K562 (cell line): ENCODE measurements at regions not wholly inside any gene's neighbourhood (a gene's known extent, or its start where the extent isn't known, plus 50 kb on each side); places are given as distances from the start of the nearest gene placed in this dataset.

ENCODE experiments used
- ATAC-seq: fragments of 200-7000 bp; cut with Tn5 transposase; 3 replicates; pipeline ENCODE4 v1.9.1; 2020; ENCODE audit warnings: moderate library complexity
- BruUV-seq: library from RNA; stranded (reverse); fragments of 400-500 nt; replicated peaks from 2 replicates; lab custom pipeline; 2021; lab: Mats Ljungman, UMichigan
- CTCF ChIA-PET: fragments of 300-600 bp; formaldehyde crosslinking; extraction: SDS; loops from one replicate; lab custom pipeline; 2021; ENCODE audit warnings: low intra/inter-chr PET ratio; lab: Yijun Ruan, JAX
- POLR2A ChIA-PET: fragments of 300-600, 350-650 bp; sonication (Branson Sonifier 250); formaldehyde crosslinking; extraction: SDS; loops from one replicate; lab custom pipeline; 2021; ENCODE audit warnings: antibody characterized with exemption, inconsistent platforms; lab: Yijun Ruan, JAX
- DNase-seq, 4 experiments: peaks; one replicate each; pipeline versions ENCODE4 v3.0.0 to v3.0.0-alpha.2; 2011 to 2018; ENCODE audit warnings: low spot score in 3 of 4, mixed read lengths in 3 of 4; ENCODE audit errors: extremely low read depth in 1 of 4
- FAIRE-seq: peaks from 2 replicates; lab custom pipeline; 2011; peaks lifted over from hg19 to GRCh38; lab: Jason Lieb, UNC
- H2AFZ ChIP-seq: 2 replicates; pipeline ENCODE4 v1.6.0; 2011; ENCODE audit warnings: low read depth, low read length, control low read depth, inconsistent platforms
- H3K27ac ChIP-seq: fragments of 200-600 bp; 3 replicates; pipeline ENCODE4 v1.8.0; 2011; ENCODE audit warnings: low read depth, mild to moderate bottlenecking, control low read depth, inconsistent platforms, low read length, moderate library complexity, mixed read lengths; ENCODE audit errors: extremely low read depth
- H3K27me3 ChIP-seq, 2 experiments: fragments of 300-600 bp in 1 of 2; 2 replicates in 1 of 2; 3 replicates in 1 of 2; pipeline versions ENCODE4 v1.6.0 to v1.8.0; 2011; ENCODE audit warnings: inconsistent platforms in 2 of 2, low read length in 2 of 2, mild to moderate bottlenecking in 1 of 2, mixed read lengths in 1 of 2, moderate library complexity in 1 of 2; ENCODE audit not compliant: control insufficient read depth in 2 of 2, insufficient read depth in 2 of 2
- H3K36me3 ChIP-seq: fragments of 300-600 bp; 3 replicates; pipeline ENCODE4 v1.8.0; 2011; ENCODE audit warnings: mild to moderate bottlenecking, low read length, inconsistent platforms; ENCODE audit not compliant: control insufficient read depth, insufficient read depth
- H3K4me1 ChIP-seq, 2 experiments: fragments of 200-600 bp in 1 of 2; replicated peaks in 1 of 2; 2 replicates in 1 of 2; 3 replicates in 1 of 2; pipeline versions ENCODE4 v1.5.1 to v1.8.0; 2011; ENCODE audit warnings: inconsistent platforms in 2 of 2, low read length in 2 of 2, mild to moderate bottlenecking in 1 of 2, mixed read lengths in 1 of 2, moderate library complexity in 1 of 2; ENCODE audit not compliant: control insufficient read depth in 2 of 2, insufficient read depth in 2 of 2
- H3K4me2 ChIP-seq: 2 replicates; pipeline ENCODE4 v1.6.1; 2011; ENCODE audit warnings: low read length, control low read depth, inconsistent platforms, mixed read lengths; ENCODE audit not compliant: insufficient read depth
- H3K4me3 ChIP-seq: fragments of 200-600 bp; sonication (generic), shearing (Covaris generic); 2 replicates; pipeline ENCODE4 v1.5.1; 2016; ENCODE audit warnings: control low read depth, inconsistent platforms
- H3K79me2 ChIP-seq: fragments of 200-600 bp; 3 replicates; pipeline ENCODE4 v1.8.0; 2011; ENCODE audit warnings: low read length, inconsistent platforms; ENCODE audit not compliant: control insufficient read depth, insufficient read depth
- H3K9ac ChIP-seq, 2 experiments: 2 replicates each; pipeline versions ENCODE4 v1.6.0 to v1.6.1; 2011; ENCODE audit warnings: low read depth in 2 of 2, low read length in 2 of 2, control low read depth in 1 of 2, inconsistent platforms in 1 of 2, mild to moderate bottlenecking in 1 of 2, mixed read lengths in 1 of 2; ENCODE audit not compliant: insufficient read depth in 1 of 2
- H3K9me1 ChIP-seq: one replicate; pipeline ENCODE4 v1.6.0; 2011; ENCODE audit warnings: inconsistent platforms, mild to moderate bottlenecking, low read length, moderate library complexity; ENCODE audit not compliant: control insufficient read depth, insufficient read depth
- H3K9me3 ChIP-seq: replicated peaks from 2 replicates; pipeline ENCODE4 v1.5.1; 2011; ENCODE audit warnings: low read depth, low read length, inconsistent platforms; ENCODE audit not compliant: control insufficient read depth, insufficient read depth
- H4K20me1 ChIP-seq: replicated peaks from 2 replicates; pipeline ENCODE4 v1.6.1; 2011; ENCODE audit warnings: low read length, inconsistent platforms, mixed read lengths; ENCODE audit not compliant: control insufficient read depth, insufficient read depth
- HDAC1 ChIP-seq, 2 experiments: fragments of 450-650 bp; IDR thresholded peaks; 2 replicates each; pipeline ENCODE4 v1.6.1; 2016 to 2017; ENCODE audit warnings: inconsistent platforms in 1 of 2, mild to moderate bottlenecking in 1 of 2, moderate library complexity in 1 of 2
- MAFF ChIP-seq: IDR thresholded peaks from 2 replicates; pipeline ENCODE4 v1.6.1; 2012; ENCODE audit warnings: low read length, improper control_type of control experiment
- MYBL2 ChIP-seq, 2 experiments: fragments of 450-650 bp in 1 of 2; sonication (generic) in 1 of 2; formaldehyde crosslinking in 1 of 2; IDR thresholded peaks; 2 replicates each; pipeline versions ENCODE4 v1.6.1 to v1.8.1; 2017 to 2022; ENCODE audit warnings: borderline replicate concordance in 1 of 2, inconsistent platforms in 1 of 2, low read depth in 1 of 2, mild to moderate bottlenecking in 1 of 2, missing genetic modification reagents in 1 of 2, moderate library complexity in 1 of 2
- POLR2H ChIP-seq: IDR thresholded peaks from 2 replicates; pipeline ENCODE4 v1.6.1; 2016; ENCODE audit warnings: missing genetic modification characterization, low read depth, mild to moderate bottlenecking, control low read depth, missing compliant biosample characterization, moderate library complexity
- RCOR1 ChIP-seq, 2 experiments: IDR thresholded peaks; 2 replicates each; pipeline ENCODE4 v1.6.1; 2012; ENCODE audit warnings: low read depth in 2 of 2, low read length in 2 of 2, borderline replicate concordance in 1 of 2, improper control_type of control experiment in 1 of 2
- REST ChIP-seq, 2 experiments: fragments of 450-650 bp; formaldehyde crosslinking in 1 of 2; IDR thresholded peaks; 2 replicates each; pipeline versions ENCODE4 v1.4.0 to v1.6.1; 2014 to 2020; ENCODE audit warnings: mild to moderate bottlenecking in 2 of 2, borderline replicate concordance in 1 of 2, low read depth in 1 of 2
- ZNF384 ChIP-seq: IDR thresholded peaks from 2 replicates; pipeline ENCODE4 v1.6.1; 2012; ENCODE audit warnings: low read depth, low read length, improper control_type of control experiment
- ZNF592 ChIP-seq: fragments of 450-650 bp; IDR thresholded peaks from 2 replicates; pipeline ENCODE4 v1.6.1; 2017; ENCODE audit warnings: antibody characterized with exemption, mild to moderate bottlenecking
- WGBS: fragments of 100-300 bp; shearing (Covaris generic); methylation state at CpG from one replicate; pipeline ENCODE4 v1.1.6; 2016; ENCODE audit warnings: low coverage, mixed read lengths; ENCODE audit not compliant: insufficient coverage; ENCODE audit errors: missing lambda C conversion rate; 5-methylcytosine and 5-hydroxymethylcytosine counted together
- in situ Hi-C: fragments of 300-500 bp; cut with MboI; formaldehyde crosslinking; loops from 4 replicates; pipeline ENCODE4 v1.15.0; 2018; ENCODE audit warnings: inconsistent platforms, mixed read lengths
- intact Hi-C: fragments of 100-400 bp; cut with micrococcal nuclease; formaldehyde crosslinking; loops from 2 replicates; pipeline ENCODE4 v1.14.2; 2022

GRCh38 chr1:65538086-65538485, 117.6 kb downstream of the LEPR start:
- Histone ChIP-seq H3K27me3 (no peaks in the 10 kb centered on the region), H2AFZ (0 out of 2 replicates have a peak overlapping the region, but pooled peaks have one; percentile 1), H3K79me2 (peaks cover 94% of the 10 kb centered on the region), H3K36me3 (peaks cover 26% of the 10 kb centered on the region), H3K4me3 (no peak overlapping the region), H3K27ac (peak overlapping the region; percentile 82), H3K9ac (peak overlapping the region in 1 of 2 experiments; percentile 47; a peak in 2 of 4 replicates), H3K4me1 (peaks cover 10 to 27% of the 10 kb centered on the region in 2 experiments), H3K4me2 (0 out of 2 replicates have a peak overlapping the region, but pooled peaks have one; percentile 11), H3K9me1 (no peaks in the 10 kb centered on the region), H4K20me1 (no peaks in the 10 kb centered on the region), H3K9me3 (no peaks in the 10 kb centered on the region; the same call in 1 of the 2 replicates)
- peak in 1 of 4 experiments; percentile 62 for DNase-seq
- ChIA-PET POLR2A (interaction anchor here (0.8 kb wide), 1 partner anchor 54 kb away, joined by 3 read pairs; no protein-coding TSS in a partner anchor), CTCF (no interaction called here)
- no TSS peak for BruUV-seq
- intact Hi-C loops = loop anchor here (1.0 kb wide), 1 partner anchor 10 kb away; no protein-coding TSS in a partner anchor
- in situ Hi-C loops = no loop called here
- no peak for FAIRE-seq
- WGBS = 12% methylated on average over 2 of the region's 2 CpGs
- peak; percentile 71 for ATAC-seq
- TF ChIP-seq MYBL2 (IDR thresholded peaks at IDR 0.05; ENCODE audit: low read depth) = no peak
- no peak for TF ChIP-seq MYBL2 (CRISPR knock-in tag; IDR thresholded peaks at IDR 0.05; ENCODE audit: borderline replicate concordance)
- 0 out of 2 replicates have a peak, but pooled peaks have one; percentile 38 for TF ChIP-seq ZNF592
- peak; percentile 24; the same call in 1 of the 2 replicates for TF ChIP-seq MAFF
- TF ChIP-seq POLR2H = no peak
- TF ChIP-seq ZNF384 = peak; percentile 43; the same call in 1 of the 2 replicates
- 0 out of 4 replicates have a peak, but pooled peaks of 1 of the 2 experiments have one; percentile 9 for TF ChIP-seq HDAC1 (IDR thresholded peaks at IDR 0.05)
- TF ChIP-seq RCOR1 (IDR thresholded peaks at IDR 0.05; ENCODE audit: borderline replicate concordance in 1 of 2, low read depth in 2 of 2, low read length in 2 of 2) = 0 out of 4 replicates have a peak, but pooled peaks of 1 of the 2 experiments have one; percentile 5
- TF ChIP-seq REST (IDR thresholded peaks at IDR 0.05; ENCODE audit: borderline replicate concordance) = 0 out of 2 replicates have a peak, but pooled peaks have one; percentile 15
- no peak for TF ChIP-seq REST (CRISPR knock-in tag; IDR thresholded peaks at IDR 0.05; ENCODE audit: low read depth)
